ENCODE measurements at regions not wholly inside any gene's neighbourhood (a gene's known extent, or its start where the extent isn't known, plus 50 kb on each side); places are given as distances from the start of the nearest gene placed in this dataset.
"Not testable (repeated sequence)": the region's sequence is repeated elsewhere in the genome, so short reads cannot be mapped to it uniquely, and the experiment has no call there.

DNA sequence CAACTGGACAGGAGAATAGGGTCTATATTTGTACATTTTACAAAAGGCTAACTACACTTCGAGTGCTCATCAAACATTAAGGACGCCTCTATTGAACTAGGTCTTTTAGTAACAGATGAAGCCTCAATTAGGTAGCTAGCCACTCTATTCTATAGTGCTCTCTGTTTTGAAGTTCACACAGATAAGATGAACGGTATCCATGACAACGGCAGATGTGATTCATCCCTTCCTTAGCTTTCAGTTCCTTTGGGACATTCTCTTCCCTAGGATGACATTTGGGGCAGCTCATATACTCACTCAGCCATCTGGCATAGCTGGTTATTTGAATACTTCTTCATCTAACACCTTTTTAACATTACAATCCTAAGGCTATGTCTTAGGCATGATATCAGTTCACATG, 62.4 kb upstream of the WDFY3 start:
- no peaks in the 10 kb centered on the region for H4K20me1 ChIP-seq (ENCODE audit: insufficient read depth, low read length)
- H3K36me3 ChIP-seq (replicated peaks; ENCODE audit: insufficient read depth, low read length) = no peaks in the 10 kb centered on the region
- no peak overlapping the region for H3K4me2 ChIP-seq (ENCODE audit: low read depth, low read length)
- no peaks in the 10 kb centered on the region for H3K79me2 ChIP-seq (ENCODE audit: low read length)
- H3K4me3 ChIP-seq (ENCODE audit: low read length) = no peak overlapping the region
- H3K27me3 ChIP-seq (replicated peaks; ENCODE audit: insufficient read depth, low read length) = no peaks in the 10 kb centered on the region
- H3K9ac ChIP-seq (ENCODE audit: low read length) = no peak overlapping the region
- H3K4me1 ChIP-seq (ENCODE audit: low read length) = no peaks in the 10 kb centered on the region
- no peak for DNase-seq
- TF ChIP-seq EZH2phosphoT487 (IDR thresholded peaks at IDR 0.05; ENCODE audit: low read length) (no peak), CTCF (IDR thresholded peaks at IDR 0.05; ENCODE audit: low read length) (no peak), EZH2 (optimal IDR thresholded peaks at IDR 0.05; ENCODE audit: low read depth, low read length) (no peak)
- no peak overlapping the region for H3K27ac ChIP-seq (ENCODE audit: low read length)
- H2AFZ ChIP-seq (ENCODE audit: low read length) = no peak overlapping the region
- H3F3A ChIP-seq (ENCODE audit: insufficient read depth, low read length) = no peaks in the 10 kb centered on the region
- no peaks in the 10 kb centered on the region for H3K9me3 ChIP-seq (replicated peaks; ENCODE audit: insufficient read depth, low read length)
- no peaks in the 10 kb centered on the region for H3K9me2 ChIP-seq (replicated peaks; ENCODE audit: insufficient read depth, low read length)

DNA sequence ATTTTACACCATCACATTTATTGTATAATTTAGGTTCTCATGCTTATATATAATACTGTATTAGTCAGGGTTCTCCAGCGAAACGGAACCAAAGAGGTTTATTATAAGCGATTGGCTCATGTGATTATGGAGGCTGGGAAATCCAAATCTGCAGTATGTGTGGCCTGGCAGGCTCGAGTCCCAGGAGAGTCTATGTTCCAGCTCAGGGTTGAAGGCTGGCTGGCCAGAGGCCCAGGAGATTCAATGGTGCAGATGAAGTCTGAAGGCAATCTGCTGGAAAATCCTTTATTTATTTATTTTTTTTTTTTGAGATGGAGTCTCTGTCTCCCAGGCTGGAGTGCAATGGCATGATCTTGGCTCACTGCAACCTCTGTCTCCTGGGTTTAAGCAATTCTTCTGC, 63.0 kb upstream of the WDFY3 start:
- no peaks in the 10 kb centered on the region for H3K9me2 ChIP-seq (replicated peaks; ENCODE audit: insufficient read depth, low read length)
- no peak overlapping the region for H3K9ac ChIP-seq (ENCODE audit: low read length)
- H4K20me1 ChIP-seq (ENCODE audit: insufficient read depth, low read length) = no peaks in the 10 kb centered on the region

DNA sequence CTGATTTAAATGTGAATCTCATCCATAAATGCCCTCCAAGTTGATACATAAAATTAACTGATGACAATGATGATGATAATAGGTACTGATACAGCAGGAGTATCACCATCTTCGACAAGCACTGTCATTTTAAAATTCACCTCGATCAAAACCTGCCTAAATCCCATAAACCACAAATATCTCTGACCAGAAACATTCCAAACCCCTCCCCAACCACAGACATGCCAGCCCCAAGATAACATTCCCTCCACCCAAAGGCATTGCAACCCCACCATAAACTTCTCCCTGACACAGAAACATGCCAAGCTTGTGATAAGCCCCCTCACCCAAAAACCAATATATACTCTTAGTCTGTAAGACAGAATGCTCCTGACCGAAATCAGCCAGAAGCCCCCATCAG, 63.7 kb upstream of the WDFY3 start:
- Histone ChIP-seq H3K27me3 (replicated peaks; ENCODE audit: insufficient read depth, low read length) (no peaks in the 10 kb centered on the region), H3F3A (ENCODE audit: insufficient read depth, low read length) (no peaks in the 10 kb centered on the region), H2AFZ (ENCODE audit: low read length) (no peak overlapping the region), H3K79me2 (ENCODE audit: low read length) (no peaks in the 10 kb centered on the region), H3K27ac (ENCODE audit: low read length) (no peak overlapping the region), H3K4me2 (ENCODE audit: low read depth, low read length) (no peak overlapping the region), H3K4me3 (ENCODE audit: low read length) (no peak overlapping the region), H3K9me2 (replicated peaks; ENCODE audit: insufficient read depth, low read length) (no peaks in the 10 kb centered on the region), H3K9me3 (replicated peaks; ENCODE audit: insufficient read depth, low read length) (no peaks in the 10 kb centered on the region), H4K20me1 (ENCODE audit: insufficient read depth, low read length) (no peaks in the 10 kb centered on the region), H3K4me1 (ENCODE audit: low read length) (no peaks in the 10 kb centered on the region), H3K36me3 (replicated peaks; ENCODE audit: insufficient read depth, low read length) (no peaks in the 10 kb centered on the region), H3K9ac (ENCODE audit: low read length) (no peak overlapping the region)
- no peak for DNase-seq
- no peak for TF ChIP-seq CTCF (IDR thresholded peaks at IDR 0.05; ENCODE audit: low read length)
- no peak for TF ChIP-seq EZH2 (optimal IDR thresholded peaks at IDR 0.05; ENCODE audit: low read depth, low read length)
- TF ChIP-seq EZH2phosphoT487 (IDR thresholded peaks at IDR 0.05; ENCODE audit: low read length) = no peak

More for the DNA sequence above, 63.0 kb upstream of the WDFY3 start:
- H3F3A ChIP-seq (ENCODE audit: insufficient read depth, low read length) = no peaks in the 10 kb centered on the region
- H3K4me1 ChIP-seq (ENCODE audit: low read length) = no peaks in the 10 kb centered on the region
- no peaks in the 10 kb centered on the region for H3K27me3 ChIP-seq (replicated peaks; ENCODE audit: insufficient read depth, low read length)
- TF ChIP-seq CTCF (IDR thresholded peaks at IDR 0.05; ENCODE audit: low read length) (no peak), EZH2 (optimal IDR thresholded peaks at IDR 0.05; ENCODE audit: low read depth, low read length) (no peak), EZH2phosphoT487 (IDR thresholded peaks at IDR 0.05; ENCODE audit: low read length) (no peak)
- DNase-seq = no peak
- H3K27ac ChIP-seq (ENCODE audit: low read length) = no peak overlapping the region
- no peak overlapping the region for H3K4me3 ChIP-seq (ENCODE audit: low read length)
- no peak overlapping the region for H2AFZ ChIP-seq (ENCODE audit: low read length)
- no peaks in the 10 kb centered on the region for H3K79me2 ChIP-seq (ENCODE audit: low read length)
- H3K9me3 ChIP-seq (replicated peaks; ENCODE audit: insufficient read depth, low read length) = no peaks in the 10 kb centered on the region
- no peaks in the 10 kb centered on the region for H3K36me3 ChIP-seq (replicated peaks; ENCODE audit: insufficient read depth, low read length)
- no peak overlapping the region for H3K4me2 ChIP-seq (ENCODE audit: low read depth, low read length)

GRCh38 chr4:85033838-85034237, 67.3 kb upstream of the WDFY3 start:
- not testable (repeated sequence) for H3K36me3 ChIP-seq (replicated peaks; ENCODE audit: insufficient read depth, low read length); H3K27ac ChIP-seq (ENCODE audit: low read length); H3K4me3 ChIP-seq (ENCODE audit: low read length); H3K79me2 ChIP-seq (ENCODE audit: low read length); DNase-seq; H3K9ac ChIP-seq (ENCODE audit: low read length); H3K4me2 ChIP-seq (ENCODE audit: low read depth, low read length); H3K27me3 ChIP-seq (replicated peaks; ENCODE audit: insufficient read depth, low read length); H3F3A ChIP-seq (ENCODE audit: insufficient read depth, low read length); H4K20me1 ChIP-seq (ENCODE audit: insufficient read depth, low read length); H3K9me2 ChIP-seq (replicated peaks; ENCODE audit: insufficient read depth, low read length); H3K9me3 ChIP-seq (replicated peaks; ENCODE audit: insufficient read depth, low read length); H3K4me1 ChIP-seq (ENCODE audit: low read length); H2AFZ ChIP-seq (ENCODE audit: low read length)
